HepG2 (cell line): ENCODE measurements at regions not wholly inside any gene's neighbourhood (a gene's known extent, or its start where the extent isn't known, plus 50 kb on each side); places are given as distances from the start of the nearest gene placed in this dataset.

Experiments
- ATAC-seq: fragments of 200-7000 bp; cut with Tn5 transposase; 3 replicates; pipeline ENCODE4 v1.9.1; 2020; ENCODE audit warnings: mild to moderate bottlenecking, moderate library complexity
- BruUV-seq: library from RNA; stranded (reverse); fragments of 400-500 nt; replicated peaks from 2 replicates; lab custom pipeline; 2021; lab: Mats Ljungman, UMichigan
- CTCF ChIA-PET: fragments of 300-600 bp; formaldehyde crosslinking; extraction: SDS; loops from one replicate; lab custom pipeline; 2021; ENCODE audit warnings: low total read pairs, inconsistent platforms, low intra/inter-chr PET ratio; lab: Yijun Ruan, JAX
- POLR2A ChIA-PET: fragments of 350-600 bp; sonication (Branson Sonifier 250); formaldehyde crosslinking; loops from one replicate; lab custom pipeline; 2020; ENCODE audit warnings: antibody characterized with exemption, inconsistent platforms; lab: Yijun Ruan, JAX
- DNase-seq: peaks from one replicate; pipeline ENCODE4 v3.0.0-alpha.2; 2015; ENCODE audit warnings: low spot score
- FAIRE-seq: peaks from 3 replicates; lab custom pipeline; 2011; peaks lifted over from hg19 to GRCh38; lab: Jason Lieb, UNC
- H2AFZ ChIP-seq: one replicate; pipeline ENCODE4 v1.6.1; 2011; ENCODE audit warnings: low read length, inconsistent platforms
- H3K27ac ChIP-seq: fragments of 300-600 bp; 3 replicates; pipeline ENCODE4 v1.8.0; 2011; ENCODE audit warnings: mixed run types, mild to moderate bottlenecking, mixed read lengths, low read length, inconsistent platforms; ENCODE audit not compliant: insufficient read depth; ENCODE audit errors: extremely low read length
- H3K27me3 ChIP-seq, 2 experiments: fragments of 200-600 bp in 1 of 2; 2 replicates in 1 of 2; 3 replicates in 1 of 2; pipeline versions ENCODE4 v1.6.0 to v1.8.0; 2011; ENCODE audit warnings: low read length in 2 of 2, mild to moderate bottlenecking in 2 of 2, moderate library complexity in 2 of 2, inconsistent platforms in 1 of 2; ENCODE audit not compliant: insufficient read depth in 2 of 2, control insufficient read depth in 1 of 2
- H3K36me3 ChIP-seq, 2 experiments: fragments of 200-600 bp in 1 of 2; replicated peaks in 1 of 2; 2 replicates in 1 of 2; 3 replicates in 1 of 2; pipeline versions ENCODE4 v1.5.1 to v1.8.0; 2011; ENCODE audit warnings: low read length in 2 of 2, inconsistent platforms in 1 of 2; ENCODE audit not compliant: insufficient read depth in 2 of 2, control insufficient read depth in 1 of 2
- H3K4me1 ChIP-seq: 2 replicates; pipeline ENCODE4 v1.5.1; 2012; ENCODE audit warnings: low read length, inconsistent platforms; ENCODE audit not compliant: insufficient read depth
- H3K4me2 ChIP-seq: 2 replicates; pipeline ENCODE4 v1.6.0; 2011; ENCODE audit warnings: low read depth, low read length, inconsistent platforms
- H3K4me3 ChIP-seq, 3 experiments: fragments of 200-600 bp in 1 of 3; sonication (generic), shearing (Covaris generic) in 1 of 3; replicated peaks in 1 of 3; 2 replicates each; pipeline ENCODE4 v1.5.1; 2011 to 2016; ENCODE audit warnings: low read length in 3 of 3, inconsistent platforms in 2 of 3, low read depth in 2 of 3, mild to moderate bottlenecking in 2 of 3, control low read depth in 1 of 3, mixed read lengths in 1 of 3; ENCODE audit not compliant: insufficient read depth in 1 of 3
- H3K79me2 ChIP-seq: one replicate; pipeline ENCODE4 v1.6.1; 2011; ENCODE audit warnings: low read length, inconsistent platforms; ENCODE audit not compliant: insufficient read depth
- H3K9ac ChIP-seq: 2 replicates; pipeline ENCODE4 v1.6.0; 2011; ENCODE audit warnings: mild to moderate bottlenecking, low read depth, low read length, inconsistent platforms; ENCODE audit not compliant: insufficient read depth
- H3K9me3 ChIP-seq: 2 replicates; pipeline ENCODE4 v1.5.1; 2012; ENCODE audit warnings: mild to moderate bottlenecking, low read length
- H4K20me1 ChIP-seq: 2 replicates; pipeline ENCODE4 v1.6.0; 2011; ENCODE audit warnings: inconsistent platforms, mild to moderate bottlenecking, low read length, moderate library complexity; ENCODE audit not compliant: insufficient read depth
- AGO1 ChIP-seq: fragments of 200-400 bp; formaldehyde crosslinking; IDR thresholded peaks from 2 replicates; pipeline ENCODE4 v1.6.1; 2017; ENCODE audit warnings: mild to moderate bottlenecking, low read depth, low read length, moderate library complexity; ENCODE audit not compliant: poor library complexity, severe bottlenecking
- HDAC1 ChIP-seq: sonication (generic); formaldehyde crosslinking; IDR thresholded peaks from 2 replicates; pipeline ENCODE4 v1.5.1; 2020; ENCODE audit warnings: mild to moderate bottlenecking, missing genetic modification reagents
- HHEX ChIP-seq: IDR thresholded peaks from 2 replicates; pipeline ENCODE4 v1.6.1; 2016; ENCODE audit warnings: control low read depth
- NR2F1 ChIP-seq, 2 experiments: fragments of 450-650 bp in 1 of 2; formaldehyde crosslinking in 1 of 2; IDR thresholded peaks; 2 replicates each; pipeline versions ENCODE4 v1.5.0 to v1.6.1; 2016 to 2020; ENCODE audit warnings: mild to moderate bottlenecking in 1 of 2, missing compliant biosample characterization in 1 of 2, missing genetic modification reagents in 1 of 2, moderate library complexity in 1 of 2
- SALL2 ChIP-seq: sonication (generic); formaldehyde crosslinking; IDR thresholded peaks from 2 replicates; pipeline ENCODE4 v1.8.1; 2023; ENCODE audit warnings: mild to moderate bottlenecking, missing genetic modification reagents, inconsistent platforms
- SP4 ChIP-seq: sonication (generic); formaldehyde crosslinking; IDR thresholded peaks from 2 replicates; pipeline ENCODE4 v1.8.1; 2023; ENCODE audit warnings: mild to moderate bottlenecking, missing genetic modification reagents
- ZFP36L1 ChIP-seq: sonication (generic); formaldehyde crosslinking; IDR thresholded peaks from 2 replicates; pipeline ENCODE4 v1.8.0; 2022; ENCODE audit warnings: mild to moderate bottlenecking, missing genetic modification reagents, moderate library complexity
- ZSCAN31 ChIP-seq: sonication (generic); formaldehyde crosslinking; IDR thresholded peaks from 2 replicates; pipeline ENCODE4 v1.5.0; 2020; ENCODE audit warnings: low read depth, mild to moderate bottlenecking, missing genetic modification reagents
- WGBS: methylation state at CpG from one replicate; pipeline ENCODE4 v1.1.6; 2017; ENCODE audit warnings: low lambda C conversion rate; 5-methylcytosine and 5-hydroxymethylcytosine counted together
- in situ Hi-C: cut with HindIII; loops from 2 replicates; pipeline ENCODE4 v1.10.0; 2017; ENCODE audit warnings: low pct_unique_long_range_greater_than_20kb; ENCODE audit not compliant: extremely low pct_ligation_motif_present
- intact Hi-C: fragments of 100-400 bp; cut with micrococcal nuclease; formaldehyde crosslinking; loops from one replicate; pipeline ENCODE4 v1.10.0; 2022; ENCODE audit not compliant: unreplicated experiment
- TF ChIP-seq, protein P1 (sequence below): sonication (generic); formaldehyde crosslinking; conservative IDR thresholded peaks from 2 replicates; pipeline ENCODE4 v1.4.0; 2020; ENCODE audit warnings: mild to moderate bottlenecking, missing genetic modification reagents, moderate library complexity
- TF ChIP-seq, protein P2 (sequence below): sonication (generic); formaldehyde crosslinking; IDR thresholded peaks from 2 replicates; pipeline ENCODE4 v1.5.1; 2020; ENCODE audit warnings: missing genetic modification reagents, mild to moderate bottlenecking, borderline replicate concordance

DNA sequence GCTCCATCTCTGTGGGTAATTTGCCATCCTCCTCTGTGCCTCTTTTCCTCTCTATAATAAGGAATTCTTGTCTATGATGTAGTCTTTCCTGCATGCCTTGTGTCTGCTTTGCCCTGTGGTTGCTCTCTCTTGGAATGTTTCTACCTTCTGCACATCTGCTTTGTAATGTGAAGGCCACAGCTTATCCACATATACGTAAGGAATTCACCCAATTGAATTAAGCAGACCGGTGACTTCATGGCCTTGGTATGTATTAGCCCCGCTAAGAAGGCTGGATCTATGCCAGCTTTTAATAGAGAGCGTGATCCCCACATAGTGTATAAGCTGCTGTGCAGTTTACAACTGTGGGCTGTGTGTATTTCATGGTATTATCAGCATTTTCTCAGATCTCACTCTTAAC is 274.7 kb downstream of the RNF144A start:
- no peaks in the 10 kb centered on the region for H3K79me2 ChIP-seq
- FAIRE-seq: no peak
- in situ Hi-C loops (no loop called here), intact Hi-C loops (no loop called here)
- H3K9me3 ChIP-seq: no peaks in the 10 kb centered on the region
- H3K36me3 ChIP-seq: no peaks in the 10 kb centered on the region
- H3K27me3 ChIP-seq: no peaks in the 10 kb centered on the region
- no peak overlapping the region for H3K27ac ChIP-seq
- TF ChIP-seq NR2F1 (CRISPR knock-in tag; IDR thresholded peaks at IDR 0.05) (no peak), HHEX (no peak), ZFP36L1 (CRISPR knock-in tag) (no peak), HDAC1 (CRISPR knock-in tag) (no peak), SALL2 (no peak), ZSCAN31 (CRISPR knock-in tag) (no peak), AGO1 (no peak), SP4 (CRISPR knock-in tag) (no peak)
- TF ChIP-seq, protein P1, sequence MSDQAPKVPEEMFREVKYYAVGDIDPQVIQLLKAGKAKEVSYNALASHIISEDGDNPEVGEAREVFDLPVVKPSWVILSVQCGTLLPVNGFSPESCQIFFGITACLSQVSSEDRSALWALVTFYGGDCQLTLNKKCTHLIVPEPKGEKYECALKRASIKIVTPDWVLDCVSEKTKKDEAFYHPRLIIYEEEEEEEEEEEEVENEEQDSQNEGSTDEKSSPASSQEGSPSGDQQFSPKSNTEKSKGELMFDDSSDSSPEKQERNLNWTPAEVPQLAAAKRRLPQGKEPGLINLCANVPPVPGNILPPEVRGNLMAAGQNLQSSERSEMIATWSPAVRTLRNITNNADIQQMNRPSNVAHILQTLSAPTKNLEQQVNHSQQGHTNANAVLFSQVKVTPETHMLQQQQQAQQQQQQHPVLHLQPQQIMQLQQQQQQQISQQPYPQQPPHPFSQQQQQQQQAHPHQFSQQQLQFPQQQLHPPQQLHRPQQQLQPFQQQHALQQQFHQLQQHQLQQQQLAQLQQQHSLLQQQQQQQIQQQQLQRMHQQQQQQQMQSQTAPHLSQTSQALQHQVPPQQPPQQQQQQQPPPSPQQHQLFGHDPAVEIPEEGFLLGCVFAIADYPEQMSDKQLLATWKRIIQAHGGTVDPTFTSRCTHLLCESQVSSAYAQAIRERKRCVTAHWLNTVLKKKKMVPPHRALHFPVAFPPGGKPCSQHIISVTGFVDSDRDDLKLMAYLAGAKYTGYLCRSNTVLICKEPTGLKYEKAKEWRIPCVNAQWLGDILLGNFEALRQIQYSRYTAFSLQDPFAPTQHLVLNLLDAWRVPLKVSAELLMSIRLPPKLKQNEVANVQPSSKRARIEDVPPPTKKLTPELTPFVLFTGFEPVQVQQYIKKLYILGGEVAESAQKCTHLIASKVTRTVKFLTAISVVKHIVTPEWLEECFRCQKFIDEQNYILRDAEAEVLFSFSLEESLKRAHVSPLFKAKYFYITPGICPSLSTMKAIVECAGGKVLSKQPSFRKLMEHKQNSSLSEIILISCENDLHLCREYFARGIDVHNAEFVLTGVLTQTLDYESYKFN (CRISPR knock-in tag): no peak
- TF ChIP-seq, protein P2, sequence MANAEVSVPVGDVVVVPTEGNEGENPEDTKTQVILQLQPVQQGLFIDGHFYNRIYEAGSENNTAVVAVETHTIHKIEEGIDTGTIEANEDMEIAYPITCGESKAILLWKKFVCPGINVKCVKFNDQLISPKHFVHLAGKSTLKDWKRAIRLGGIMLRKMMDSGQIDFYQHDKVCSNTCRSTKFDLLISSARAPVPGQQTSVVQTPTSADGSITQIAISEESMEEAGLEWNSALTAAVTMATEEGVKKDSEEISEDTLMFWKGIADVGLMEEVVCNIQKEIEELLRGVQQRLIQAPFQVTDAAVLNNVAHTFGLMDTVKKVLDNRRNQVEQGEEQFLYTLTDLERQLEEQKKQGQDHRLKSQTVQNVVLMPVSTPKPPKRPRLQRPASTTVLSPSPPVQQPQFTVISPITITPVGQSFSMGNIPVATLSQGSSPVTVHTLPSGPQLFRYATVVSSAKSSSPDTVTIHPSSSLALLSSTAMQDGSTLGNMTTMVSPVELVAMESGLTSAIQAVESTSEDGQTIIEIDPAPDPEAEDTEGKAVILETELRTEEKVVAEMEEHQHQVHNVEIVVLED (CRISPR knock-in tag): no peak
- no TSS peak for BruUV-seq
- H3K9ac ChIP-seq: no peak overlapping the region
- no peak for ATAC-seq
- no peak overlapping the region for H3K4me3 ChIP-seq
- ChIA-PET CTCF (no interaction called here), POLR2A (no interaction called here)
- H3K4me1 ChIP-seq: no peaks in the 10 kb centered on the region
- no peak overlapping the region for H2AFZ ChIP-seq
- no peaks in the 10 kb centered on the region for H4K20me1 ChIP-seq
- WGBS: 19% methylated on average over 4 of the region's 4 CpGs
- peak; percentile 5 for DNase-seq
- H3K4me2 ChIP-seq: no peak overlapping the region
